HG02678 (cell line): ENCODE measurements at regions not wholly inside any gene's neighbourhood (a gene's known extent, or its start where the extent isn't known, plus 50 kb on each side); places are given as distances from the start of the nearest gene placed in this dataset.
A peak's percentile ranks its signal among the peaks of the same experiment; 100 is the strongest.

Experiments
- ATAC-seq: cut with Tn5 transposase; IDR thresholded peaks from one replicate; pipeline ENCODE4 v1.9.1; 2021; ENCODE audit warnings: mild to moderate bottlenecking, moderate library complexity; ENCODE audit not compliant: unreplicated experiment

- no peak for ATAC-seq
Observed at GRCh38 chr12:41777064-41777790, 367.4 kb downstream of the GXYLT1 start.

- ATAC-seq: no peak
Observed at GRCh38 chr12:41772478-41772877, 372.2 kb downstream of the GXYLT1 start.

- ATAC-seq: peak; percentile 74
Observed at GRCh38 chr12:41769810-41770209, 374.9 kb downstream of the GXYLT1 start.

GRCh38 chr12:41768456-41768855, 376.2 kb downstream of the GXYLT1 start:
- no peak for ATAC-seq

DNA sequence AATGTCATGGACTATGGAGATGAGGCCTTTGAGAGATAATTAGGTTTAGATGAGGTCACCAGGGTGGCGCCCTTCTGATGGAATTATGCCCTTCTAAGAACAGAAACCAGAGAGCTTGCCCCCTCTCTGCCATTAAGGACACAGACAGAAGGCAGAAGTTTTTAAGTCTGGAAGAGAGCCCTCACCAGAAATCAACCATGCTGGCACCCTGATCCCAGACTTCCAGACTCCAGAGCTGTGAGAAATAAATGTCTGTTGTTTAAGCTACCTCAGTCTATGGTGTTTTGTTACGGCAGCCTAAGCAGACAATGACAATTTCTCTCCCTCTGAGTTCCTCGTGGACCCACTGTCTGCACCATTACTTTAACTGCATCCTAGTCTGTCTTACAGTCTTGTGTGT, 382.0 kb downstream of the GXYLT1 start:
- no peak for ATAC-seq

GRCh38 chr12:41745593-41745992, 399.1 kb downstream of the GXYLT1 start:
- no peak for ATAC-seq

DNA sequence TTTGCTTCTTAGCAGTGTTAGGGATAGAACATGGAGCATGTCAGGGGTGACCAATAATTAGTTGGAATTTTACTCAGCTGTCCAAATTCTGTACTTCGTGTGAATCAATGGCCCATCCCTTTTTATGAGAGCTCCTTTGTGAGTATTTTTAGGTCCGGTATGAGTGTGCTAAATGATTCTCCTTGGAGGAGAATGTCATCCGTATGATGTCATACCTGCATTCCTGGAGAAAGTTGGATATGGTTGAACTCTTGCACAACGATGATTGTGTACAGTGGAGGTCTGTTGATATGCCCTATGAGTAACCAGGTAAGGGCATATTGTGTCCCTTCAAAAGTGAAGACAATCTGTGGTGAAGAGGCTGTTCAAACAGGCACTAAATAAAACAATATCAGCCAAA, 400.8 kb downstream of the GXYLT1 start:
- no peak for ATAC-seq

DNA sequence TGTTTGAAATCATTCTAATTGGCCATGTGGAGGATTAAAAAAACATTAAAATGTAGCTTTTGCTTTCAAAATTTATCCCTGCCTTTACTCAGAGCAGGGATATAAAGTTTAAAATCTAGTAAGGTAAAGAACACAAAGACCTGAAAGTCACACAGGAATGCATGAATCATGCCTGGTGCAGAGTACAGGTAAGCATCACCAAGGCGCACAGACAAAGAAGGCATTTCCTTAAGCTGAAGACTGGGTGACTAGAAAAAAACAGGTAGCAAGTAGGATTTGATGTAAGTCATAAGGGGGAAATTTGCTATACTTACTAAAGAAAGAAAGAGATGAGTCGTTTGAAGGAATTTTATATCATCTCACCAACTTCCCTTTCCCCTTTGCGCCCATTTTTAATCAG, 405.6 kb downstream of the GXYLT1 start:
- ATAC-seq: no peak

DNA sequence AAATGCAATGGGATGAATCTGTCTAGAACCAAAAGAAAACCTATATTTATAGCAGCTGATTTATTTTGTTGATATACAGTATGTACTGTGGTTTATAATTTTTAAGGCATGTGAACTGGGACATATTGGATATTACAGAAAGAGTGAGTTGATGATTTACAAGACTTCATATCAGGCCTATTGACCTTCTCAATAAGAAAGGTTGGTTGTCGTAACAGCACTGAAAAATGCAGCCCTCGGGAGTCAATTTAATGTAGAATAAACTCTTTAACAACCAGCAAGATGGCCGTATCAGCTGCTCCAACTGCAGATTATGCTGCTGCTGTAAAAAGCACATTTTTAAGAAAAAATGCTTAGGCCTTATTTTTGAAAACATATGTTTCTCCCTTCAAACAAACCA, 407.3 kb downstream of the GXYLT1 start:
- no peak for ATAC-seq

DNA sequence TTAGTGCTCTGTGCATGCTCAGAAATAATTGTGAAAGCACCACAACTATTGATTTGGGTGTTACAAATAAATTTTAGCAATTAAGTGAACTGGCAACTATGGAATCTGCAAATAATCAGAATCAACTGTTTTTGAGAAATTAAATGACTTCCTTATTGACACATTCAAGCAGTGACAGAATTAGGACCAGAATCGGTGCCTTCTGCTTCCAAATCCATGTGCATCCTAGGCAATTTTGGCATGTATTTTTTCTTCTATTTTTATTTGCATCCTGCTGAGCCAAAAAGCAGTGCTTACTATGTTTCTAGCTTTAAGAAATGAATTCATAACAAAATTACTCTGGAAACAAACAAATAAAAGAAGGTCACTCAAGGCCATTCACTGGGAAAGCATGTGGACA, 408.2 kb downstream of the GXYLT1 start:
- ATAC-seq: no peak

- ATAC-seq: no peak
Observed at GRCh38 chr12:41731691-41732090, 413.0 kb downstream of the GXYLT1 start.

DNA sequence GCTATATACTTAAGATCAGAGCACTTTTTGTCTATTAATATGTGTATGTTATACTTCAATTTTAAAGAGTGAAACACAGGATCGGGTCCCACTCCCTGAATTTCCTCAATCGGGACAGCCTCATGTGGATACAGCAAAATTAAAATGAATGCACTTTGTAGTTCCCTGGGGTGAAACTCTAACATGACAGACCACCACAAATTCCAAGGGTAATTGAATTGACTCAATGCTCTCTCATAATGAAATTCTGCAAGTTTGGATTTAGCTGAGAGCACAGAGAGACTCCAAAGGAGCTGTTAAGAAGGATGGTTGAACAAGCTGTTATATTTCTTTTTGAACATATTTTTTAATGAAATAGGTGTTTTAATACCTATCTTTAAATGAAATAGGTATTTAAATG, 413.6 kb downstream of the GXYLT1 start:
- no peak for ATAC-seq

DNA sequence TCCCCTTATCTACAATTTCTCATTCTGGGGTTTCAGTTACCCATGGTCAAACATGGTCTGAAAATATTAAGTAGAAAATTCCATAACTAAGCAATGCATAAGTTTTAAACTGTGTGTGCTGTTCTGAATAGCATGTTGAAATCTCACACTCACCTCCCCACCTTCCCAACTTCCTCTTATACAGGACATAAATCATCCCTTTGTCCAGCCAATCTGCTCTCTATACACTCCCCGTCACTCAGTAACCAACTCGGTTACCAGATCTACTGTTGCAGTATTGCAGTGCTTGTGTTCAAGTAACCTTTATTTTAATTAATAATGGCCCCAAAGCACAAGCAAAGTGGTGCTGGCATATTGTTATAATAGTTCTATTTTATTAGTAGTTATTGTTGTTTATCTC, 420.5 kb downstream of the GXYLT1 start:
- ATAC-seq: no peak

DNA sequence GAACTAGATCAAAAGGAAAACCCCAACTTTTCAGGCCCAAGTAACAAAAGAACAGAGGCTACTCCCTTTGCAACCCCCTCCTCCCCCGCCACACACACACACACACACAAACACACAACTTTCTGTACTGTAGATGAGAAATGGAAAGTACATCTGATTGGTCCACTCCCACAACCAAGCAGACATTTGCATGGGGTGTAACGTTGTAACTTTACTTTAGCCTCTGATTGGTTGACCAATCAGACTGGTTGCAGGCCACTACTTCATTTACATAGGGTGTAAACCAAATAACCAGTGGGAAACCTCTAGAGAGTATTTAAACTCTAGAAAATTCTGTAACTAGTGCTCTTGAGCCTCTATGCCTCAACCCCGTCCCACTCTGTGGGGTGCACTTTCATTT, 425.5 kb downstream of the GXYLT1 start:
- ATAC-seq: no peak

DNA sequence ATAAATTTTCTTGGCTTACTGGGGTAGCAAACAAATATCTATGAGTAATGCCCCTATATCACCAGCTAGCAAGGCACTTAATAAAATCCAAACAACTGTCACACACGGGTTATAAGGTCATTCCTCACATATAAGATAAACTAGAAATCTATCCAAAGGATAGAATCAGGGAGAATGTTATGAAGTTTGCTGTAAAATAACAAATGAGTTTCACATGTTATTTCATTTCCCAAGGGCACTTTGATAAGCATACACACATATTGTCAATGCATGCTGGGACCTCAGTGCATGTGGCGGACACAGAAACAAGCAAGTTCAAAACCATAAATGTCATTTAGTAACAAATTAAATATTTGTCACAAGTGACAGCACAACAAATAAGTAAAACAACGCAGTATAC, 429.4 kb downstream of the GXYLT1 start:
- ATAC-seq: no peak

DNA sequence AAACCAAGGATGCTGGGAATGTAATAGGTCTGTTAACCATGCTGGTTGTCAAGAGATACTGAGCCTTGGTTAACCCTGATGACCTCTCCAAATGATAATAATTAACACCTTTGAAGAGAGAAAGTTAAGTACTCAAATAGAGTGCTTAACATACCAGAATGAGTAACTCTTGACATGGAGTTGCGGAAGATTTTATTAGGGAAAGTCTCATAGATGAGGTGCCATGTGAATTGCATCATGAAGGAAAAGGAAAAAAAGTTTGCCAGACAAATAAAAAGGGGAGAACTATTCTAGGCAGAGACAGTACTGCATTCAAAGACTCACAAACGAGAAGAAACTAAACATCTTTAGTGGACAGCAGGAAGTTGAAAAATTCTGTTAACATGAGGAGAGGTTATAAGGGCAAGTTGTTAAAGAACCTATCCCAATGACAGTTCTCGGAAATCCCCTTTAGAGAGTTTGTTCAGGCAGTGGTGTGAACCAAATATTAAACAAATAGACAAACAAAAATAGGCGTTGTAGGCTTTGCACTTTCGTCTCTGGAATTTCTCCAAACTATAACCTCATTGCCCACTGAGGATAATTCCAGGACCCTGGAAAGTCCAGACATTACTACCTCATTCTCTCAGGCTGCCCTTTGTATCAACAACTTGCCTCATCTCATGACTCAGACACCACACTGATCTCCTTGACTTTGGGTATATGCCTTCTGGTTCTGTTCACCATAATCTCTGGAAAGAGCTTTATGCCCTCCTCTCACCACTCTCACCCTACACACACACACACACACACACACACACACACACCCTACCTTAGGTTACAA, 435.0 kb downstream of the GXYLT1 start:
- no peak for ATAC-seq

- no peak for ATAC-seq
Observed at GRCh38 chr12:41709012-41709411, 435.7 kb downstream of the GXYLT1 start.

- ATAC-seq: no peak
Observed at GRCh38 chr12:41706376-41706775, 438.3 kb downstream of the GXYLT1 start.

DNA sequence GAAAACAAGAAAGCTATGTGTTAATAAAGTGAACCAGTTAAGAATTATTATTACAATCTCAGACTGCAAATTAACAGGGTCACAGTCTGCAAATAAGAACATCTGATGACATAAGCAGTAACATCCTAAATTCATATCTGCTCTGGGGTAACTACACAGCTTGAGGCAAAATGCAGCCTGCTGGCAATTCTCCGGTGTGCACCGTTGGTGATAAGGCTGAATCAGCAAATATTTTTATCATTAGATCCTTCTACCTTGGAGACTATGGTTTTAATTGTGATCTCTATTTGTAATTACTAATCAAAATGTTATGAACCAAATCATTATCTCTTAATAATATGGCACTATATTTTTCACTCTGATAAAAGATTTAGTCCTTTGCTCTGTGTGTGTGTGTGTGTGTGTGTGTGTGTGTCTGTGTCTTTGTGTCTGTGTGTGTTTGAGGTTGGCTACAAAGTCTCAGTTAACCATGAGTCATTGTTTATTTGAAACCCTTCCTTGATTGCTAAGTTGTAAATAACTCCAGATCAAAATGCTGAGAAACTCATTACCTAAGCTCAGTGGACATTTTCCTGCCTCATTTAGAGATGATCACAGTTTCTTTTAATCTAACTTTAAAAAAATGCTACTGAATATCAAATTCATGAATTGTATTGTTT, 442.6 kb downstream of the GXYLT1 start:
- no peak for ATAC-seq

DNA sequence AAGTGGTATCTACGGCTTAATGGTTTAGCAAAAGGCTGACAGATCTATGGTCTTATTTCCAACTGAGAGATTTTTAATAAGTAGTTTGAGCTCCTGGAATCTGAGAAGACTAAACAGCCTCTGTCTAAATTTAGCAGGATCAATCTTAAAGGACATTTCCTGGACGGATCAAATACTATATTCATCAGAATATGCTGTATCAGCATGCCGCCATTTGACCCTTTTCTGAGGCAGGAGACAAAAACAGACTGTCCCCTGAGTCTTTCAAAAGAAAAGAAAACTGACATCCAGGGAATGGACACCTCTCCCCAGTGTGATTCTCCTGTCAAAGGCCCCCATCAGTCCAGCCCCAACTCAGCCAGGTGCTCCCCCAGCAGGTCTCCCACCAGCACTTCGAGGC, 443.7 kb downstream of the GXYLT1 start:
- ATAC-seq: no peak

DNA sequence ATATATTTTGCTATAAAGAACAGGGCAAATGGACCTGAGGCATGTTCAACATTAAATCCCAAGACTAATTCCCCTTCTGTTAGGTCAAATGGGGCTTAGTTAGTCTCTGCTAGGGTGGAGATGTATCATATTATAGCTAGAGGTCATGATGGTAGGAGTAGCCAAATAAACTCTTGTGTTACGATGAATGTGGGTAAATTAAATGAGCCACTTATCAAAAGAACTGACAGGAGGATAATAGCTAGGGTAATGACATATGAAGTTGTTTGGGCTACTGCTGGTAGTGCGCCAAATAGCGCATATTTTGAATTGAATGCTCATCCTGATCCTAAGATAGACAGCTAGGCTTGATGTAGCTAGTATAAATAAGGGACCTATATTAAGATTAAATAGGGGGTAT, 445.0 kb downstream of the GXYLT1 start:
- no peak for ATAC-seq

GRCh38 chr12:41697161-41697560, 447.5 kb downstream of the GXYLT1 start:
- ATAC-seq: no peak
